Thymus (tissue), 11 donors: ENCODE measurements at regions not wholly inside any gene's neighbourhood (a gene's known extent, or its start where the extent isn't known, plus 50 kb on each side); places are given as distances from the start of the nearest gene placed in this dataset.

ENCODE experiments used
- DNase-seq, 9 donors: peaks; one replicate each; pipeline ENCODE4 v3.0.0-alpha.2; 2013; ENCODE audit warnings: low spot score in 9 of 9, low read depth in 6 of 9, missing footprints in 1 of 9
- H3K27ac ChIP-seq, 2 donors: one replicate each; pipeline ENCODE4 v1.5.1; 2013; ENCODE audit warnings: control low read depth in 1 of 2, low read depth in 1 of 2, low read length in 1 of 2, mild to moderate bottlenecking in 1 of 2, moderate library complexity in 1 of 2
- H3K27me3 ChIP-seq, 2 donors: one replicate each; pipeline ENCODE4 v1.5.1; 2013; ENCODE audit warnings: low read length in 1 of 2; ENCODE audit not compliant: control insufficient read depth in 2 of 2, insufficient read depth in 1 of 2
- H3K36me3 ChIP-seq, 2 donors: one replicate each; pipeline ENCODE4 v1.5.1; 2013; ENCODE audit warnings: low read length in 1 of 2, mild to moderate bottlenecking in 1 of 2, moderate library complexity in 1 of 2; ENCODE audit not compliant: control insufficient read depth in 2 of 2, insufficient read depth in 2 of 2
- H3K4me1 ChIP-seq, 2 donors: one replicate each; pipeline ENCODE4 v1.5.1; 2013; ENCODE audit warnings: low read length in 2 of 2; ENCODE audit not compliant: control insufficient read depth in 2 of 2, insufficient read depth in 2 of 2
- H3K4me3 ChIP-seq, 2 donors: one replicate each; pipeline ENCODE4 v1.5.1; 2013; ENCODE audit warnings: low read length in 2 of 2, control low read depth in 1 of 2, mild to moderate bottlenecking in 1 of 2
- H3K9me3 ChIP-seq, 2 donors: one replicate each; pipeline ENCODE4 v1.5.1; 2013; ENCODE audit warnings: low read length in 1 of 2, mild to moderate bottlenecking in 1 of 2; ENCODE audit not compliant: control insufficient read depth in 2 of 2, insufficient read depth in 1 of 2
- WGBS: extraction: QIAGEN DNeasy Blood & Tissue Kit; methylation state at CpG from one replicate; pipeline ENCODE4 v1.1.7; 2013; 5-methylcytosine and 5-hydroxymethylcytosine counted together
- donor health status: healthy.

- no peaks in the 10 kb centered on the region for H3K36me3 ChIP-seq
- peak overlapping the region in 1 of 2 donors; percentile 36 for H3K27ac ChIP-seq
- H3K4me1 ChIP-seq: no peaks in the 10 kb centered on the region
- H3K4me3 ChIP-seq: no peak overlapping the region
- DNase-seq: peak in 1 of 9 donors; percentile 18
- no peaks in the 10 kb centered on the region for H3K9me3 ChIP-seq
- H3K27me3 ChIP-seq: no peaks in the 10 kb centered on the region
These were observed 60.3 kb upstream of the TP63 start for GRCh38 chr3:189570916-189571315.

DNA sequence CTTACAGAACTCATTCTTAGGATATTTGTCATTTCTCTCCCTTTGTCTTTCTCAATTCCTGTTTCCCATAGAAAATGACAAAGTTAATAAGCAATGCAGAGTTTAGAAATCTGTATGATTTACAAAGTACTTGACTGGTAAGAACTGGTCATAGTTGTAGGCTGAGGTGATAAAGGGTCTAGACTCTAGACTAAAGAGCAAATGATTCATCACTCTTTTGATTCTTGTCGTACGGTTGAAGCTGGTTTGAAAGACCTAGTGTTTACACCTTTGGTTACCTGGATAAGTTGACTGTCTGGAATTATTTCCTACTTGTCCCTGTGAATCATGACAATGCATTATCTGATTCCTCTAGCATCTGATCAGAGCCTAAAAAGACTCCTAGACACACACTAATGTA, 58.9 kb upstream of the TP63 start:
- Histone ChIP-seq H3K27me3 (no peaks in the 10 kb centered on the region), H3K4me3 (no peak overlapping the region), H3K27ac (no peak overlapping the region), H3K36me3 (no peaks in the 10 kb centered on the region), H3K4me1 (no peaks in the 10 kb centered on the region), H3K9me3 (no peaks in the 10 kb centered on the region)
- WGBS: 92% methylated on average over 2 of the region's 2 CpGs
- no peak for DNase-seq

GRCh38 chr3:189573004-189573403, 58.2 kb upstream of the TP63 start:
- H3K27me3 ChIP-seq: no peaks in the 10 kb centered on the region
- H3K9me3 ChIP-seq: no peaks in the 10 kb centered on the region
- no peak overlapping the region for H3K27ac ChIP-seq
- DNase-seq: no peak
- H3K4me1 ChIP-seq: no peaks in the 10 kb centered on the region
- no peak overlapping the region for H3K4me3 ChIP-seq
- no peaks in the 10 kb centered on the region for H3K36me3 ChIP-seq

DNA sequence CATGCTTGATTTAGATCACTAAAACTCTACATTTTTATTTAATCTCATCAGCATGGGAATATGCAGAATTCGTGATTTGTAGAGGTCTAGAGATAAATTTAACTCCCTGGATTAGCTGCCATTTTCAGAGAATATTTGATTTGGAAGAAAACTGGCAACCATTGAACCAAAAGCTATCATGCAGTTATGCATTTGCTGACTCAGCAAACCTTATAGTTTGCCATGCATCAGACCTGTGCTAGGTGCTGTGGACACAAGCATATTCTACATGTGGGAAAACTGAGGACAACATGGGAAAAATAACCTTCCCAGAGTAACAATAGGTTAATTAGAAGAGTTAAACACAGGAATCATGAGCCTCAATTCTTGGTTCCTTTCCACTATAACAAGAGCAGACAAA, 54.7 kb upstream of the TP63 start:
- Histone ChIP-seq H3K9me3 (no peaks in the 10 kb centered on the region), H3K27me3 (no peaks in the 10 kb centered on the region), H3K27ac (no peak overlapping the region), H3K4me1 (no peaks in the 10 kb centered on the region), H3K36me3 (no peaks in the 10 kb centered on the region), H3K4me3 (no peak overlapping the region)
- no peak for DNase-seq
- 91% methylated on average over 1 of the region's 1 CpG for WGBS

DNA sequence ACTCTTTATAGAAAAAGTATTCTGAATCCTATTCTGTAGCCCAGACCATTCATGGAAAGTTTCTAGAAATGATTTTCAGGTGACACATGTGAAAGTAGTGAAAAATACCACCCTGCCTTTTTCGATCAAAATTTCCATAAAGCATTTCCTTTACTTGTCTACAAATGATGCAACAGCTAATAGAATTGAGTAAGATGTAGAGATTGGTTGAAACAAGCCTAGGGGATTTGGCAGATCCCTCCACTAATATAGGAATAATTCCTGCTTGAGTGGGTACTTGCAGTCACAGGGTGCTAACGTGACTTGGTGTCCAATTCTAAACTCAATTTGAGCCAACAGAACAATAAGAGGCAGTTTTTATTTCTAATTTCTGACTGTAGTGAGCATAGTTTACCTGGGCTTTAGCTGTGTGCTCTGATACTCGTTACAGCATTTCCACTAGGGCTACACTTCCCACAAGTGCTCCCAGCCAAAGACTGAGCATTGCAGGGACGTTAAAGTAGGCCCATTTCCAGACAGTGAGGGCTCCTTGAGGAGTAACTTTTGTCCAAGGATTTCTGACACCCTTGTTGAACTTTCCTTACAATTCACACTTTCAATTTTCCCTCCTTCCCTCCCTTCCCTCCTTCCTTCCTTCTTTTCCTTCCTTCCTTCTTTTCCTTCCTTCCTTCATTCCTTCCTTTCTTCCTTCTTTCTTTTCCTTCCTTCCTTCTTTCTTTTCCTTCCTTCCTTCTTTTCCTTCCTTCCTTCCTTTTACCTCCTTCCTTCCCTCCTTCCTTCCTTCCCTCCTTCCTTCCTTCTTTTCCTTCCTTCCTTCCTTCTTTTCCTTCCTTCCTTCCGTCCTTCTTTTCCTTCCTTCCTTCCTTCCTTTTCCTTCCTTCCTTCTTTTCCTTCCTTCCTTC, 53.9 kb upstream of the TP63 start:
- Histone ChIP-seq H3K4me3 (no peak overlapping the region), H3K27ac (no peak overlapping the region), H3K4me1 (no peaks in the 10 kb centered on the region), H3K9me3 (no peaks in the 10 kb centered on the region), H3K36me3 (no peaks in the 10 kb centered on the region), H3K27me3 (no peaks in the 10 kb centered on the region)
- 83% methylated on average over 5 of the region's 5 CpGs for WGBS
- no peak for DNase-seq

DNA sequence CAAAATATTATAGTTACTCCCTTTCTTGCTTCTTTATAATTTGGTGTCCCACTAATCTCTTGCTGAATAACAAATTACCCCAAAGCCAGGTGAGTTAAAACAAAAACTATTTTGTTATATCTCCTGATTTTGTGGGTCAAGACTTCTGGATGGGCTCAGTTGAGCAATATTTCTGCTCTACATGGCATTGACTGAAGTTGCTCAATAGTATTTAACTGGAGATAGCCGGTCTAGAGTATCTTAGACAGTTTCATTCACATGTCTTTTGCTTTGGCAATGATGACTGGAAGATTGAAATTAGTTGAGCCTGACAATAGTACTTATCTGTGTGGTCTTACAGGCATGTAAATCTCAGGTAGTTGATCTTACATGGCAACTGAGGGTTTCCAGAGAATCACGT, 51.0 kb upstream of the TP63 start:
- H3K27ac ChIP-seq: no peak overlapping the region
- H3K9me3 ChIP-seq: no peaks in the 10 kb centered on the region
- 94% methylated on average over 2 of the region's 2 CpGs for WGBS

More for the DNA sequence above, 51.0 kb upstream of the TP63 start:
- H3K27me3 ChIP-seq: no peaks in the 10 kb centered on the region
- no peaks in the 10 kb centered on the region for H3K36me3 ChIP-seq
- H3K4me3 ChIP-seq: no peak overlapping the region
- H3K4me1 ChIP-seq: no peaks in the 10 kb centered on the region
- DNase-seq: no peak
